ENCODE measurements at regions not wholly inside any gene's neighbourhood (a gene's known extent, or its start where the extent isn't known, plus 50 kb on each side); places are given as distances from the start of the nearest gene placed in this dataset.

DNA sequence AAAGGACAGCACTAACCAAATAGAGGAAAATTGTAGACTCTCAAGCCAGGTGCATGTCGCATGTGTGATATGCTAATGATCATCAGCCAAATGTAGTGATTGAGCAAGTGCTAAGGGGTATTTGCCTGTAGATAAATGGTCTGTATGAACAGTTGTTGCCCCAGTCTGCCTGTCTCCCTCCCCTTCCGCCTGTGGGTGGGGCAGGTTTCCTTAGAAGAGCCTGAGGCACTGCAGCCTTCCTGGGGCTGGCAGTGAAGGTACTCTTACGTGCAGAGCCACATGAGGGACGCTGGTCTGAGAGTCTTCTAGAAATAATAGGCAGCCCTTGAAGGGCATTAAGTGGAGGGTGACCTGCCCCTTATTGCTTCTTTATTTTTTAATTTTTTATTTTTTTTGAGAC lies 152.1 kb downstream of the SNX10 start:
- no peak for DNase-seq (ENCODE audit: extremely low read depth, low read depth)
- no peak overlapping the region for H3K4me3 ChIP-seq (replicated peaks; ENCODE audit: low read depth, low read length)
- TF ChIP-seq, protein P1, sequence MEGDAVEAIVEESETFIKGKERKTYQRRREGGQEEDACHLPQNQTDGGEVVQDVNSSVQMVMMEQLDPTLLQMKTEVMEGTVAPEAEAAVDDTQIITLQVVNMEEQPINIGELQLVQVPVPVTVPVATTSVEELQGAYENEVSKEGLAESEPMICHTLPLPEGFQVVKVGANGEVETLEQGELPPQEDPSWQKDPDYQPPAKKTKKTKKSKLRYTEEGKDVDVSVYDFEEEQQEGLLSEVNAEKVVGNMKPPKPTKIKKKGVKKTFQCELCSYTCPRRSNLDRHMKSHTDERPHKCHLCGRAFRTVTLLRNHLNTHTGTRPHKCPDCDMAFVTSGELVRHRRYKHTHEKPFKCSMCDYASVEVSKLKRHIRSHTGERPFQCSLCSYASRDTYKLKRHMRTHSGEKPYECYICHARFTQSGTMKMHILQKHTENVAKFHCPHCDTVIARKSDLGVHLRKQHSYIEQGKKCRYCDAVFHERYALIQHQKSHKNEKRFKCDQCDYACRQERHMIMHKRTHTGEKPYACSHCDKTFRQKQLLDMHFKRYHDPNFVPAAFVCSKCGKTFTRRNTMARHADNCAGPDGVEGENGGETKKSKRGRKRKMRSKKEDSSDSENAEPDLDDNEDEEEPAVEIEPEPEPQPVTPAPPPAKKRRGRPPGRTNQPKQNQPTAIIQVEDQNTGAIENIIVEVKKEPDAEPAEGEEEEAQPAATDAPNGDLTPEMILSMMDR (IDR thresholded peaks at IDR 0.05; ENCODE audit: low read depth, low read length, missing control alignments), result no peak

DNA sequence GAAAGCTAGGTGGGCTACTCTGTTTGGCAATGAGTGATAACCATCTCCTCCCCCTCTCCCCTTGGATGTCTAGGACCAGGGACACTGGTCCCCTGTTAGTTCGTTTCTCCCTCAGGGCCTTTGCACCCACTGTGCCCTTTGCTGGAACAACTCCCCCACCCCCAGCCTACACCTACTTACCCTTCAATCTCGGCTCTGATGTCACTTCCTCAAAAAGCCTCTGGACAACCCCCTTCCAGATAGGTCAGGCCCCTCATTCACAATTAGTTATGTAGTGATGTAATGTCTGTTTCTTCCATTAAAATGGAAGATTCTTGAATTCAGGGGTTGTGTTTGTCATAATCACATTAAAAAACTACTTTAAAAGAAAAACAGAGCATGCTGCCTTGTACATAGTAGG lies 152.9 kb downstream of the SNX10 start:
- TF ChIP-seq, protein P1 (IDR thresholded peaks at IDR 0.05; ENCODE audit: low read depth, low read length, missing control alignments), result no peak
- DNase-seq (ENCODE audit: extremely low read depth, low read depth), result no peak
- H3K4me3 ChIP-seq (replicated peaks; ENCODE audit: low read depth, low read length), result no peak overlapping the region

DNA sequence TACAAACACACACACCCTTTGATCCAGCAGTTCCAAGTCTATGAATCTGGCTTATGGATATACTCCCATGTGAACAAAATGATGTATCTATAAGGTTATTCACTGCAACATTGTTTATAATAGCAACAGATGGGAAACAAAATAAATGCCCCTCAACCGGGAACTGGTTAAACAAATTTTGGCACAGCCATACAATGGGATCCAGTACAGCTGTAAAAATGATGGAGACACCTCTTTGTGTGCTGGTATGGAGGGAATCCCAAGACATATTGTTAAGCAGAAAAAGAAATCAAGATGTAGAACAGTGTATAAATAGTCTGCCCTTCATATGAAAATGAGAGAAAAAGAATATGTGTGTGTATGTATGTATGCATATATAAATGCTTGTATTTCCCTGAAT lies 155.5 kb downstream of the SNX10 start:
- no peak overlapping the region for H3K4me3 ChIP-seq (replicated peaks; ENCODE audit: low read depth, low read length)
- no peak for DNase-seq (ENCODE audit: extremely low read depth, low read depth)
- TF ChIP-seq, protein P1 (IDR thresholded peaks at IDR 0.05; ENCODE audit: low read depth, low read length, missing control alignments), result no peak

DNA sequence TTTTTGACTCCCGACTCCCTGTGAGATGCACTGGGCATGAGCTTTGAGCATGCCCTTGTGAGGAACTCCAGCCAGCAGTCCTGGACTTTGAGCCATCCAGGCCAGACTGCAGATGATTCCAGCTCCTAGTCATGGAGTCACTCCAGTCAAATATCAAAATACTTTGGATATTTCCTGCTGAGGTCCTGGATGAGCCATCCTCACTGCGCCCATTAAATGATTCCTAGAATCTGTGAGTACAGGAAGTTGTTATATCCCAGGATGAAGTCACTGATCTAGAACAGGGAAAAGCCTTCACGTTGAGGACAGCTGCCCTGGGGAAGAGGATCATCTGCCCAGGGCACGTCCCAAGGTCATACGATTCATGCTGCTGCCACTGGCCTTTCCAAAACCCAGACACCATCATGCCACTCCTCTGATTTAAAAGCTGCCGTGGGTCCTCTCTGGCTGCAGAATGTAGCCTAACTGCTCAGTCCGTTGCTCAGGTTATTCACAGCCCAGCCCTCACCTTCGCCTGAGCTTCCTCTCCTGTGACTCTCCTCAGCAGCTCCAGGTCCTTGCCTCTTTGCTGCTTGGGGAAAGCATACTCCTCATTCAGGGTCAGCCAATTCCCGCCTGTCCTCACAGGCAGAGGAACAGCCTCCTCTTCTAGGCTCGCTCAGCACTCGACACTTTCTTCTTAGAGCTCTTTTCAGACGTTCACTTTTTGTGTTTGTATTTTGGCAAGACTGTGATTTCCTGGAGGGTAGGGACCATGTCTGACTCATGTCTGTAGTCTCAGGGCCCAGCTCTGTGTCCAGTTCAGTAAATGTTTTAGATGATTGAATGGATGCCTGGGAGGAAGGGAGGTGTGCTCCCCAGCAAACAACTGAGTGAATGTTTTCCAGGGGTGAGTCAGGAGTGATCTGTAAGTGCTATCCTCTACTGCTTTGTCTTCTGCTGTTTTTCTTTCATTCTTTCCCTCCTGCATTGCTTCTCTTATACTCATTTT lies 157.8 kb downstream of the SNX10 start:
- TF ChIP-seq, protein P1 (IDR thresholded peaks at IDR 0.05; ENCODE audit: low read depth, low read length, missing control alignments), result no peak
- no peak overlapping the region for H3K4me3 ChIP-seq (replicated peaks; ENCODE audit: low read depth, low read length)
- DNase-seq (ENCODE audit: extremely low read depth, low read depth), result no peak

DNA sequence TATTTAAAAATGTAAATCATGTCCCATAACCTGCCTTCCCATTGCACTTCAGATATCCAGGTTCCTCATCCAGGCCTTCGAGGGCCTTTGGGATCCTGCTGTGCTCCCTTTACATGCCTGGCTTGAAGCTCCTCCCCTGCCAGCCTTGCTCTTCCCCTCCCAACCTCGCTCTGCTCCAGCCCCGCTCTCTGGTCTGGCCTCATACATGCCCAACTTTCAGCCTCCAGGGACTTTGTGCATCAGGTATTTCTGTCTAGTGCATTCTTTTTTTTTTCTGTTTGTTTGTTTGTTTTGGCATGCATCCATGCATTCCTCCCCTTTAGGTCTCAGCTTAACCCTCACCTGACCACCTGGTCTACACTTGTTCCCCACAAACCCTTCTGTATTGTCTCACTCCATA lies 160.3 kb downstream of the SNX10 start:
- no peak overlapping the region for H3K4me3 ChIP-seq (replicated peaks; ENCODE audit: low read depth, low read length)
- no peak for DNase-seq (ENCODE audit: extremely low read depth, low read depth)
- TF ChIP-seq, protein P1 (IDR thresholded peaks at IDR 0.05; ENCODE audit: low read depth, low read length, missing control alignments), result no peak

DNA sequence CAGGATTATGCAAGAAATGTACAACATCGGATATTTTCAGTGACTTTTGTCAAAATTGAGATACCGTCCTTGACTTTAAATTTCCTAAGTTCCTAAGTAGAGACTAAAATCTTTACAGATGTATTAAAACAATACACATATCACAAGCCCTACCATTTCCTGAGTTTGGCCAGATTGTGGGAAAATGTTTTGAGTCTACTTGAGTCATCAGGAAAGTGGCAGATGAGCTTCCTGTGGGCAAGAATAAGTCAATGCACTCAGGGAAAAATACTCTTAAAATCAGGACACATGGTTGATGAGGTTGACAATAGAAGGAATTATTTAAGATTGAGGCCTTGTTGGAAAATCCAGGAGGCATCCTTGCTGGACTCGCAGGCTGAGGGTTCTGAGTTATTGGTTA lies 162.5 kb downstream of the SNX10 start:
- H3K4me3 ChIP-seq (replicated peaks; ENCODE audit: low read depth, low read length), result no peak overlapping the region
- TF ChIP-seq, protein P1 (IDR thresholded peaks at IDR 0.05; ENCODE audit: low read depth, low read length, missing control alignments), result no peak
- DNase-seq (ENCODE audit: extremely low read depth, low read depth), result no peak
